ENCODE measurements at regions not wholly inside any gene's neighbourhood (a gene's known extent, or its start where the extent isn't known, plus 50 kb on each side); places are given as distances from the start of the nearest gene placed in this dataset.
"Not testable (repeated sequence)": the region's sequence is repeated elsewhere in the genome, so short reads cannot be mapped to it uniquely, and the experiment has no call there.

DNA sequence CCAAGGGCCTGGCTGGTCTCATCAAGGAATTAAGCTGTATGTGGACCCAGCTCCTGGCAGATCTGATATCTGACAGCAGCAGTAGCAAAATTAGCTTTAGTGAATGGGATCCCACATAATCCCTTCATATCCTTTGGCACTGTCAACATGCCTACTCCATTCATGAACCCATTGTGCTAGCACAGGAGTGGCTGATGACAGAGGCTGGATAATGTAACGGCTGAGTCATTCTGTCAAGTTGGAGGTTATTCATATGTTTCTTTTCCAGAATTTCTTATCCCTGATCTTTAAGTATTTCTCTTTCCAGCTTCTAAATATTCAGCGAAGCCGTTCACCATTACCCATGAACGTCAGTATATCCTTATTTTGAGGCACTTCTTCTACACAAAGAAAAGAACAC lies 84.3 kb downstream of the EXTL2 start:
- CTCF ChIA-PET: no interaction called here
- peaks cover 3% of the 10 kb centered on the region; the same call in 1 of the 2 replicates for H3K4me1 ChIP-seq (ENCODE audit: insufficient read depth, low read length)
- H3K27me3 ChIP-seq (ENCODE audit: low read length): no peaks in the 10 kb centered on the region
- no peaks in the 10 kb centered on the region for H3K36me3 ChIP-seq (ENCODE audit: low read depth, low read length)
- no peaks in the 10 kb centered on the region for H3F3A ChIP-seq (ENCODE audit: low read length, unreplicated experiment)
- TF ChIP-seq EZH2phosphoT487 (IDR thresholded peaks at IDR 0.05; ENCODE audit: borderline replicate concordance, low read length): no peak
- no peak for TF ChIP-seq EZH2 (IDR thresholded peaks at IDR 0.05; ENCODE audit: low read length, unreplicated experiment)
- TF ChIP-seq CTCF (conservative IDR thresholded peaks at IDR 0.05; ENCODE audit: low read depth, low read length): no peak
- POLR2A ChIA-PET (ENCODE audit: unreplicated experiment): no interaction called here
- H3K9ac ChIP-seq (ENCODE audit: low read length): no peak overlapping the region
- H3K79me2 ChIP-seq (ENCODE audit: low read length): no peaks in the 10 kb centered on the region
- no peak overlapping the region for H2AFZ ChIP-seq (ENCODE audit: low read length)
- no peak overlapping the region for H3K4me2 ChIP-seq (ENCODE audit: low read length)
- H3K4me3 ChIP-seq (ENCODE audit: low read length): no peak overlapping the region
- intact Hi-C loops (cut with micrococcal nuclease): no loop called here
- no TSS peak for BruUV-seq (replicated peaks)
- no peaks in the 10 kb centered on the region for H3K9me3 ChIP-seq (ENCODE audit: low read length)
- ATAC-seq (no peak), DNase-seq (peak; percentile 51)
- H3K27ac ChIP-seq (ENCODE audit: low read length): no peak overlapping the region
- no peaks in the 10 kb centered on the region for H3K9me2 ChIP-seq (replicated peaks; ENCODE audit: low read length)
- H4K20me1 ChIP-seq (ENCODE audit: low read length): no peaks in the 10 kb centered on the region

GRCh38 chr1:100811808-100812207 lies 82.8 kb downstream of the EXTL2 start:
- Histone ChIP-seq H3K4me2 (ENCODE audit: low read length) (no peak overlapping the region), H3K9me2 (replicated peaks; ENCODE audit: low read length) (no peaks in the 10 kb centered on the region), H2AFZ (ENCODE audit: low read length) (no peak overlapping the region), H3K4me1 (ENCODE audit: insufficient read depth, low read length) (peaks cover 3% of the 10 kb centered on the region; the same call in 1 of the 2 replicates), H3K4me3 (ENCODE audit: low read length) (no peak overlapping the region), H3F3A (ENCODE audit: low read length, unreplicated experiment) (no peaks in the 10 kb centered on the region), H3K9ac (ENCODE audit: low read length) (no peak overlapping the region), H3K27ac (ENCODE audit: low read length) (no peak overlapping the region), H4K20me1 (ENCODE audit: low read length) (no peaks in the 10 kb centered on the region), H3K9me3 (ENCODE audit: low read length) (no peaks in the 10 kb centered on the region), H3K79me2 (ENCODE audit: low read length) (no peaks in the 10 kb centered on the region), H3K27me3 (ENCODE audit: low read length) (no peaks in the 10 kb centered on the region), H3K36me3 (ENCODE audit: low read depth, low read length) (no peaks in the 10 kb centered on the region)
- DNase-seq: no peak
- ChIA-PET POLR2A (ENCODE audit: unreplicated experiment) (no interaction called here), CTCF (no interaction called here)
- no TSS peak for BruUV-seq (replicated peaks)
- ATAC-seq: no peak
- TF ChIP-seq EZH2phosphoT487 (IDR thresholded peaks at IDR 0.05; ENCODE audit: borderline replicate concordance, low read length) (no peak), EZH2 (IDR thresholded peaks at IDR 0.05; ENCODE audit: low read length, unreplicated experiment) (no peak), CTCF (conservative IDR thresholded peaks at IDR 0.05; ENCODE audit: low read depth, low read length) (no peak)
- intact Hi-C loops (cut with micrococcal nuclease): no loop called here

- H3K9me3 ChIP-seq (ENCODE audit: low read length); H2AFZ ChIP-seq (ENCODE audit: low read length); CTCF ChIA-PET; H3K4me1 ChIP-seq (ENCODE audit: insufficient read depth, low read length); H3K27me3 ChIP-seq (ENCODE audit: low read length); intact Hi-C loops (cut with micrococcal nuclease); DNase-seq; H3K9ac ChIP-seq (ENCODE audit: low read length); H3K27ac ChIP-seq (ENCODE audit: low read length); H3K9me2 ChIP-seq (replicated peaks; ENCODE audit: low read length); ATAC-seq; H3F3A ChIP-seq (ENCODE audit: low read length, unreplicated experiment); H4K20me1 ChIP-seq (ENCODE audit: low read length); H3K4me2 ChIP-seq (ENCODE audit: low read length); H3K4me3 ChIP-seq (ENCODE audit: low read length); H3K36me3 ChIP-seq (ENCODE audit: low read depth, low read length); H3K79me2 ChIP-seq (ENCODE audit: low read length); POLR2A ChIA-PET (ENCODE audit: unreplicated experiment); BruUV-seq (replicated peaks): not testable (repeated sequence)
Measured at GRCh38 chr1:100814938-100815337, 79.7 kb downstream of the EXTL2 start.
